Ectodermal cell (in vitro differentiated cells): ENCODE measurements at regions not wholly inside any gene's neighbourhood (a gene's known extent, or its start where the extent isn't known, plus 50 kb on each side); places are given as distances from the start of the nearest gene placed in this dataset.

ENCODE experiments used
- H3K27ac ChIP-seq: 2 replicates; pipeline ENCODE4 v1.7.0; 2013; ENCODE audit warnings: mild to moderate bottlenecking, low read depth, low read length; ENCODE audit not compliant: insufficient read depth, poor library complexity, severe bottlenecking
- H3K27me3 ChIP-seq: 2 replicates; pipeline ENCODE4 v1.7.0; 2013; ENCODE audit warnings: mild to moderate bottlenecking, low read length; ENCODE audit not compliant: insufficient read depth, control insufficient read depth, poor library complexity, severe bottlenecking
- H3K36me3 ChIP-seq: one replicate; pipeline ENCODE4 v1.7.0; 2013; ENCODE audit warnings: low read length; ENCODE audit not compliant: control insufficient read depth, insufficient read depth
- H3K4me1 ChIP-seq: one replicate; pipeline ENCODE4 v1.7.0; 2013; ENCODE audit warnings: low read length; ENCODE audit not compliant: control insufficient read depth, insufficient read depth
- H3K4me3 ChIP-seq: 2 replicates; pipeline ENCODE4 v1.7.0; 2013; ENCODE audit warnings: low read depth, low read length, control low read depth; ENCODE audit not compliant: insufficient read depth
- H3K9me3 ChIP-seq: 2 replicates; pipeline ENCODE4 v1.7.0; 2013; ENCODE audit warnings: mild to moderate bottlenecking, low read length, moderate library complexity; ENCODE audit not compliant: control insufficient read depth
- WGBS, 2 experiments: methylation state at CpG; one replicate each; pipeline ENCODE4 v1.1.7; 2013; ENCODE audit warnings: missing lambda C conversion rate in 2 of 2; 5-methylcytosine and 5-hydroxymethylcytosine counted together

DNA sequence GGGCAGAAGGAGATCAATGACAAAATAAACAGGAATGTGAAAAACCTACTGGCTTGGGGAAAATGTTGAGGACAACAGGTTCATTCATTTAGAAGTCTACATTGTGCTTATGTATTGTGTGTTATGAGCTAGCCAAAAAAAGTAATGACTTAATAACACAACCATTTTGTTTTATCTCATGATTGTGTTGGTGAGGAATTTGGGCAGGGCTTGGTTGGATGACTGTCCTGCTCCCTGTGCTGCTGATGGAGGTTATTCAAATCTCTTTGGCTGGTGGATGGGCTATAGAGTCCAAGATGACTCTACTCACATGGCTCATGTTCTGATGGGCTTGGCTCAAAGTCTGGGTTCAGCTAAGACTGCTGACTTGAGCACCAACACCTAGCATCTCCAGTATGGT lies 116.3 kb downstream of the HS3ST1 start:
- no peaks in the 10 kb centered on the region for H3K4me1 ChIP-seq
- H3K36me3 ChIP-seq, result no peaks in the 10 kb centered on the region
- no peaks in the 10 kb centered on the region for H3K9me3 ChIP-seq
- H3K27ac ChIP-seq, result no peak overlapping the region
- H3K4me3 ChIP-seq, result no peak overlapping the region
- H3K27me3 ChIP-seq, result no peaks in the 10 kb centered on the region

DNA sequence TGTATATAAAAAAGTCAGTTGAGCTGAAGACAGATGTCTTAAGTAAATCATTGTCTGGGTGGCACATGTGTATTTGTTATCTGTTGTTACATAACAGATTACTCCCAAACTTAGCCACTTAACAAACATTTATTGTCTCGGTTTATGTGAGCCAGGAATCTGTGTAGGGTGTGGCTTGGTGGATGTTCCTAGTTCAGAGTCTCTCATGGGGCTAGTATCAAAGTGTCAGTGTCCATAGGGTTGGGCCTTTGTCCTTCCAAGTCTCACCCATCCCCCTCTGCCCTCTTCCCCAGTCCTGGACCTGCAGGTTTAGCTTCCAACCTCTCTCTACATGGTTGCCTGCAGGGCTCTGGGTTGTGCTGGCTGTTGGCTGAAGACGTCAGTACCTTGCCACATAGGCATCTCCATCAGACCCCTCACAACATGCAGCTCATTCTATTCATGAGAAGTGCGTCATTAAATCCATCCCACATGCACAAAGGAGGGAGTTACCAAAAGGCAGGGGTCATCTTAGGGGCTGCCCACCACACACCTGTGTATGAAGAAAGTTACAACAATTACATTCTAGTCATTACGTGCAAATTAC lies 127.5 kb downstream of the HS3ST1 start:
- Histone ChIP-seq H3K27ac (no peak overlapping the region), H3K27me3 (no peaks in the 10 kb centered on the region), H3K4me3 (no peak overlapping the region), H3K9me3 (no peaks in the 10 kb centered on the region), H3K36me3 (no peaks in the 10 kb centered on the region), H3K4me1 (no peaks in the 10 kb centered on the region)
- 86% methylated on average over 3 to 4 of the region's 4 CpGs for WGBS, 2 experiments

DNA sequence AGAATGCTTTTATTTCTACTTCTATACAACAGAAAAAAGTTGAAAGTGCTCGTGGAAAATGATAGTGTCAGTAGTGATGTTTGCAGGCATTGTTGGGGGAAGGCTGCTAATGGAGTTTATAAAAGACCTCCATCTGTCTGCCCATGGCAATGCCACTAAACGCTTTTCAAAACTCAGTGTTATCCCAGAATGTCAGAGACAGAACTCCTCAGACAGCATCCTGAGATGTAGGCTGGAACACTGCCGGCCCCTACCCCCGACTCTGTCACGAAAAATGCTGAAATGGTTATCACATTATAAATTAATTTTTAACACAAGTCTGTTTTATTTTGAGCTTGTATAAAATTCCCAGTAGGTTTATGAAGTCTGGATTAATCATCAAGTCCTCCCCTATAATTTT lies 128.9 kb downstream of the HS3ST1 start:
- WGBS, 2 experiments, result 85 to 100% methylated on average over 1 to 5 of the region's 5 CpGs

DNA sequence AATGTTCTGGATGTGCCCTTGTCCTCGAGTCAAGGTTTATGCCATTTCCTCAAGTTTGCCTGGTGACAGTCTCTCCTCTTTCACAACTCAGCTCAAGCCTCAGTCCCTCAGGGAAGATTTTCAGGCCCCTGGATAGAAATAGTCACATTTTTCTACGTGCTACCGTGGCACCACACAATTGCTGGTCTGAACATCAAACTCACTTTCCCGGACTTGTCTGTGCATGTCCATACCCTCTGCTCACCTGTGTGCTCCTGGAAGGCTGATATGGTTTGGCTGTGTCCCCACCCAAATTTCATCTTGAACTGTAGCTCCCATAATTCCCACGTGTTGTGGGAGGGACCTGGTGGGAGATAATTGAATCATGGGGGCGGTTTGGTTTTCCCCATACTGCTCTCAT lies 129.7 kb downstream of the HS3ST1 start:
- no peak overlapping the region for H3K27ac ChIP-seq
- no peaks in the 10 kb centered on the region for H3K9me3 ChIP-seq
- 93 to 94% methylated on average over 6 of the region's 6 CpGs for WGBS, 2 experiments
- no peak overlapping the region for H3K4me3 ChIP-seq
- no peaks in the 10 kb centered on the region for H3K4me1 ChIP-seq
- H3K36me3 ChIP-seq, result no peaks in the 10 kb centered on the region
- no peaks in the 10 kb centered on the region for H3K27me3 ChIP-seq

More for the DNA sequence above, 128.9 kb downstream of the HS3ST1 start:
- Histone ChIP-seq H3K27me3 (no peaks in the 10 kb centered on the region), H3K36me3 (no peaks in the 10 kb centered on the region), H3K9me3 (no peaks in the 10 kb centered on the region), H3K4me3 (no peak overlapping the region), H3K27ac (no peak overlapping the region), H3K4me1 (no peaks in the 10 kb centered on the region)

DNA sequence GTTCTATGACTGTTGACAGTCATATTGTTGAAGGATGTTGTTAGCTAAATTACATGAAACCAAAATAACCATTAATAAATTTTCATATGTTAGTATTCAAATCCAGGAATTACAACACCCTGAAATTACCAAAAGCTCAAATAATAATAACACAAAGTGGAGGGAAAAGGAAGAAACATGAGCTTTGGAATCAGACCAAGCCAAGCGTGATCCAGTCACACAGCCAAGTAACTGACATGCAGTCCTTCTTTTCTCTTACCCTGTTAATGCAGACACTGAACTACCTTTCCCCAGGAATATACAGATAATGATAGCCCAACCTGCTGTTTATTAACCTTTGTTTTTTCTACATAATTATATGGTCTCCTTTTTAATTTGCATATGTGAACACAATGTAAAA lies 130.2 kb downstream of the HS3ST1 start:
- H3K4me3 ChIP-seq, result no peak overlapping the region
- 89 to 100% methylated on average over 1 of the region's 1 CpG for WGBS, 2 experiments
- H3K4me1 ChIP-seq, result no peaks in the 10 kb centered on the region
- H3K9me3 ChIP-seq, result no peaks in the 10 kb centered on the region
- H3K36me3 ChIP-seq, result no peaks in the 10 kb centered on the region
- no peak overlapping the region for H3K27ac ChIP-seq
- H3K27me3 ChIP-seq, result no peaks in the 10 kb centered on the region

DNA sequence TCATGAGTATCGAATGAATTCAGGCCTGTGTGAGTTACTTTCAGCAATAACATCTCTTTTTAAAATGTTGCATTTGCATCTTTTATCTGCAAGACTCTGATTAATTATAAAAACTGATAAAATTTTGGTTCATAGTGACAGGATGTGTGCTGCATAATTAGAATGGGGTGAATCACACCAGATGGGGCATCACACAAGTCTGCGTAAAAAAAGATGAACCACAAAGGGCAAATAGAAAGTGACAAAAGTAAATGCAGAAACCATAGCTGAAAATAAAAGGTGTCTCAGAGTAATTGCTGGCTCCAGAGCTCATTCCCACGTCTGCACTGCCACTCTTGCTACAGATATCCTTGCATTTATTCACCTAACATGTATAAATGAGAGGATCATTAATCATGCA lies 131.1 kb downstream of the HS3ST1 start:
- Histone ChIP-seq H3K27me3 (no peaks in the 10 kb centered on the region), H3K4me3 (no peak overlapping the region), H3K27ac (no peak overlapping the region), H3K4me1 (no peaks in the 10 kb centered on the region), H3K9me3 (no peaks in the 10 kb centered on the region), H3K36me3 (no peaks in the 10 kb centered on the region)
- WGBS, 2 experiments, result 90 to 94% methylated on average over 2 to 3 of the region's 3 CpGs

DNA sequence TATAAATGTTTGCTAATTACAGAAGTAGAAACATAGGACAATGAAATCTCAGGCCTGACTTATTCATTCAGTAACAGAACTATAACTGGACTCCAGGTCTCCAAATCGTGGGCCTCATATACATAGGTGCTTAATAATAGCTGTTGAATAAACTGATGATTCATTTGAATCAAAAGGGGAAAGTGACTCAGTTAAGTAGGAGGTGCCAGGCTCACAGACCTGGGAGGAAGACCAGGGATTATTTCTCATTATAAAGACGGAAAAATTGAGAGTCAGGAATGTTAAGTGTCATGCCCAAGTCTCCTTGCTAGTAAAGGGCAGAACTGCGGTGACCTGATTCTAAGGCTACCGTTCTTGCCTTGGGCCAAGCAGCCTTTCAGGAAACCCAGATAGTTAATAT lies 131.5 kb downstream of the HS3ST1 start:
- H3K27ac ChIP-seq, result no peak overlapping the region
- no peaks in the 10 kb centered on the region for H3K27me3 ChIP-seq
- no peaks in the 10 kb centered on the region for H3K4me1 ChIP-seq
- 94% methylated on average over 4 of the region's 4 CpGs for WGBS, 2 experiments
- no peak overlapping the region for H3K4me3 ChIP-seq
- no peaks in the 10 kb centered on the region for H3K9me3 ChIP-seq
- no peaks in the 10 kb centered on the region for H3K36me3 ChIP-seq

DNA sequence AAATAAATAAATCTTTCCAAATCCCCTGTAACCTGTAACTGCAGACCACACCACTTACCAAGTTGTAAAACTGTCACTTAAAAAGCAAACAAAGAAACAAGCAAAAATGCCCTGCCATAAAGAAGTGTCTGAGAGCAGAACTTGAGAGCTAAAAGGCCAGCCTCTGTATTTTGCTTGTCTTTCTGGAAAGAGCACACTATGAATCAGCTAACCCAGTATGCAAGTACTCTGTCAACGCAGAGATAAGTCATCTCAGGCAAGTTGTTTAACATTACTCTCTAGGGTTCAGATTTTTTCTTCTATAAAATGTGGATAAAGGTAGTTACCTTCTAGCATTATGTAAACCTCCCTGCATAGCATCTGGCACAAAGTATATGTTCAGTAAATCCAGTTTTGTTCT lies 134.8 kb downstream of the HS3ST1 start:
- no peaks in the 10 kb centered on the region for H3K36me3 ChIP-seq
- no peak overlapping the region for H3K27ac ChIP-seq
- WGBS, 2 experiments, result 90 to 100% methylated on average over 1 of the region's 1 CpG
- H3K9me3 ChIP-seq, result no peaks in the 10 kb centered on the region
- no peaks in the 10 kb centered on the region for H3K4me1 ChIP-seq
- no peak overlapping the region for H3K4me3 ChIP-seq
- no peaks in the 10 kb centered on the region for H3K27me3 ChIP-seq

DNA sequence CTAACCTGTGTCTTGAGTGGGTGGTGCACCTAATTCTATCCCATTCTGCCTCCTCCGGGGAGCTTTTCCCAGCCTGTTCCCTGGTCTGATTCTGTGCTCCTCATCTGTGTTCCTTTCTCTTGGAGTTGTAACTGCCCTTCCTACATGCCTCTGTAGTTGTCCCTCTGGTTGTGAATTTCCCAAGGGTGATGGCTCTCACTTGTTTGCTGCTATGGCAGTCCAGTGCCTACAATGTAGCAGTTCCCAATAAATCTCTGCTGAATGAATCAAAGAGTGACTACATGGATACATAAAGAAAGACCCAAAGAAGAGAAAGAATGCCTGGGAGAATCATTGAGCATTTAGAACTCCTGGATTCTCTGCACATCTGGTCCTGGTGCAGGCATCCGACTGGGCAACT lies 141.6 kb downstream of the HS3ST1 start:
- H3K4me3 ChIP-seq, result no peak overlapping the region
- no peaks in the 10 kb centered on the region for H3K4me1 ChIP-seq
- no peak overlapping the region for H3K27ac ChIP-seq
- H3K9me3 ChIP-seq, result no peaks in the 10 kb centered on the region
- no peaks in the 10 kb centered on the region for H3K27me3 ChIP-seq
- 93 to 98% methylated on average over 2 of the region's 2 CpGs for WGBS, 2 experiments
- no peaks in the 10 kb centered on the region for H3K36me3 ChIP-seq

DNA sequence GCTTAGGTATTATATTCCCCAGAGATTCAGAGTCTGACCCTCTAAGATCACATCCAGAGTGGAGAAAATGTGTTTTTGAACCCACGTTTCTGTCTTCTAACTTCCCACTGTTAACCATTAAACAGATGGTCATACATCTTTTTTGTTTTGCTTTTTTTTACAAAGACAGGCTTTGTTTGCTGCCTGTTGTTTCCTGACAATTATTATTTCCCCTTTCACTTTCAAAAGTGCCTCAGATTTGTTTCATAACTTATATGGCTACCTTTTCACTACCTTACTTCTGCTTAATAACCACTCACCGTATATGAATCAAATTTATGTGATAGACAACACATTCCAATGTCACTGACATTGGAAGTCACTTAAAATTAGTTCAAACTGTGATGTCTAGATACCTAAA lies 142.2 kb downstream of the HS3ST1 start:
- H3K36me3 ChIP-seq, result no peaks in the 10 kb centered on the region
- no peaks in the 10 kb centered on the region for H3K9me3 ChIP-seq
- no peaks in the 10 kb centered on the region for H3K27me3 ChIP-seq
- 92 to 93% methylated on average over 2 of the region's 2 CpGs for WGBS, 2 experiments
- no peak overlapping the region for H3K27ac ChIP-seq
- no peak overlapping the region for H3K4me3 ChIP-seq
- no peaks in the 10 kb centered on the region for H3K4me1 ChIP-seq

DNA sequence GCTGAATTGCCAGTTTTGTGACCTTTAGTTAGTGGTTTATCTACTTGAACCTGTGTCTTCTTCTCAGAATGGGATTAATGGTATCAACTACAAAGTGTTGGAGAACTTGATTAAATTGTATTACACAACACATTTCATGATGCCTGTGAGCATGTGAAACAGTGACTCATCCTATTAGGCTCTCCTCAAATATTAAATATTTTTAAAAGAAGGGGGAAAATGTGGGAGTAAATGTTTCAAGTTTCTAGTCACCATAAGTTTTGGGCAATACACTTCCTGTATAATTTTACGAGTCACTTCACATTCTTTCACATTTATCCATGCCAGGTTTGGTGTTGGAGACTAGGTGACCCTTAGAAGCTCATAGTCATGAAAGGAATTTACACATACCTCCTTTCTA lies 147.0 kb downstream of the HS3ST1 start:
- WGBS, 2 experiments, result 100% methylated on average over 1 of the region's 1 CpG
- no peak overlapping the region for H3K27ac ChIP-seq

More for the DNA sequence above, 147.0 kb downstream of the HS3ST1 start:
- Histone ChIP-seq H3K36me3 (no peaks in the 10 kb centered on the region), H3K4me1 (no peaks in the 10 kb centered on the region), H3K27me3 (no peaks in the 10 kb centered on the region), H3K4me3 (no peak overlapping the region), H3K9me3 (no peaks in the 10 kb centered on the region)
